ENCODE measurements at regions not wholly inside any gene's neighbourhood (a gene's known extent, or its start where the extent isn't known, plus 50 kb on each side); places are given as distances from the start of the nearest gene placed in this dataset.
"Not testable (repeated sequence)": the region's sequence is repeated elsewhere in the genome, so short reads cannot be mapped to it uniquely, and the experiment has no call there.

GRCh38 chr7:39791035-39791434 lies 159.0 kb upstream of the CDK13 start:
- TF ChIP-seq, protein P1, sequence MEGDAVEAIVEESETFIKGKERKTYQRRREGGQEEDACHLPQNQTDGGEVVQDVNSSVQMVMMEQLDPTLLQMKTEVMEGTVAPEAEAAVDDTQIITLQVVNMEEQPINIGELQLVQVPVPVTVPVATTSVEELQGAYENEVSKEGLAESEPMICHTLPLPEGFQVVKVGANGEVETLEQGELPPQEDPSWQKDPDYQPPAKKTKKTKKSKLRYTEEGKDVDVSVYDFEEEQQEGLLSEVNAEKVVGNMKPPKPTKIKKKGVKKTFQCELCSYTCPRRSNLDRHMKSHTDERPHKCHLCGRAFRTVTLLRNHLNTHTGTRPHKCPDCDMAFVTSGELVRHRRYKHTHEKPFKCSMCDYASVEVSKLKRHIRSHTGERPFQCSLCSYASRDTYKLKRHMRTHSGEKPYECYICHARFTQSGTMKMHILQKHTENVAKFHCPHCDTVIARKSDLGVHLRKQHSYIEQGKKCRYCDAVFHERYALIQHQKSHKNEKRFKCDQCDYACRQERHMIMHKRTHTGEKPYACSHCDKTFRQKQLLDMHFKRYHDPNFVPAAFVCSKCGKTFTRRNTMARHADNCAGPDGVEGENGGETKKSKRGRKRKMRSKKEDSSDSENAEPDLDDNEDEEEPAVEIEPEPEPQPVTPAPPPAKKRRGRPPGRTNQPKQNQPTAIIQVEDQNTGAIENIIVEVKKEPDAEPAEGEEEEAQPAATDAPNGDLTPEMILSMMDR (IDR thresholded peaks at IDR 0.05; ENCODE audit: insufficient read depth, low read length), result not testable (repeated sequence)
- not testable (repeated sequence) for TF ChIP-seq POLR2AphosphoS5 (IDR thresholded peaks at IDR 0.05; ENCODE audit: low read depth); REST (IDR thresholded peaks at IDR 0.05; ENCODE audit: insufficient replicate concordance, low read depth)

Measured in HL-60 (cell line).